ENCODE measurements at regions not wholly inside any gene's neighbourhood (a gene's known extent, or its start where the extent isn't known, plus 50 kb on each side); places are given as distances from the start of the nearest gene placed in this dataset.

DNA sequence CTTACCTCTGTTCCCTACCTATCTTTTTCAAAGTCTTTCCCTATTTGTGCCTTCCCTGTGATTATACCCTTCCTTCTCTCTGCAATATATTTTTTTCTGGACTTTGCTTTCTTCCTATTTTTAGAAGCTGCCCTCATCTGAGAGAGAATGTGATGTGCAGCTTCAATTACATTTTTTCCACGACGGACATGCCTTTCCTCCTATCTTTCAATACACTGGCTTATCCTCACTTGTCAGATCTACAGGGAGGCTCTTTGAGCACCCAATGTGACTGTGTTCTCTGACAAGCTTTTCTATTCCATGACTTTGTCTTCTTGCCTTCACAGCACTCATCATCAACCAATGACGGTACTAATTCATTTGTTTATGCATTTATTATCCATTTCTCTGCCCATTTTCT lies 227.9 kb upstream of the CLINT1 start (continued):
- TF ChIP-seq E2F8 (IDR thresholded peaks at IDR 0.05; ENCODE audit: low read depth, partially characterized antibody), result no peak
- TF ChIP-seq EGR1 (IDR thresholded peaks at IDR 0.05; ENCODE audit: borderline replicate concordance in 1 of 2, low read depth in 2 of 2, low read length in 2 of 2), result no peak
- no peak for TF ChIP-seq MLLT1 (IDR thresholded peaks at IDR 0.05)
- no peak for TF ChIP-seq POLR2AphosphoS5 (IDR thresholded peaks at IDR 0.05; ENCODE audit: low read length)
- no peak for TF ChIP-seq CTCF (IDR thresholded peaks at IDR 0.05 in 2 of 3, conservative IDR thresholded peaks at IDR 0.05 in 1 of 3; ENCODE audit: control insufficient read depth in 2 of 3, extremely low read depth in 1 of 3, insufficient read depth in 1 of 3, low read depth in 3 of 3, low read length in 3 of 3)
- TF ChIP-seq FOS (IDR thresholded peaks at IDR 0.05; ENCODE audit: borderline replicate concordance, extremely low read depth, insufficient read length), result no peak
- no peak for TF ChIP-seq IKZF1 (conservative IDR thresholded peaks at IDR 0.05)
- TF ChIP-seq, protein P1, sequence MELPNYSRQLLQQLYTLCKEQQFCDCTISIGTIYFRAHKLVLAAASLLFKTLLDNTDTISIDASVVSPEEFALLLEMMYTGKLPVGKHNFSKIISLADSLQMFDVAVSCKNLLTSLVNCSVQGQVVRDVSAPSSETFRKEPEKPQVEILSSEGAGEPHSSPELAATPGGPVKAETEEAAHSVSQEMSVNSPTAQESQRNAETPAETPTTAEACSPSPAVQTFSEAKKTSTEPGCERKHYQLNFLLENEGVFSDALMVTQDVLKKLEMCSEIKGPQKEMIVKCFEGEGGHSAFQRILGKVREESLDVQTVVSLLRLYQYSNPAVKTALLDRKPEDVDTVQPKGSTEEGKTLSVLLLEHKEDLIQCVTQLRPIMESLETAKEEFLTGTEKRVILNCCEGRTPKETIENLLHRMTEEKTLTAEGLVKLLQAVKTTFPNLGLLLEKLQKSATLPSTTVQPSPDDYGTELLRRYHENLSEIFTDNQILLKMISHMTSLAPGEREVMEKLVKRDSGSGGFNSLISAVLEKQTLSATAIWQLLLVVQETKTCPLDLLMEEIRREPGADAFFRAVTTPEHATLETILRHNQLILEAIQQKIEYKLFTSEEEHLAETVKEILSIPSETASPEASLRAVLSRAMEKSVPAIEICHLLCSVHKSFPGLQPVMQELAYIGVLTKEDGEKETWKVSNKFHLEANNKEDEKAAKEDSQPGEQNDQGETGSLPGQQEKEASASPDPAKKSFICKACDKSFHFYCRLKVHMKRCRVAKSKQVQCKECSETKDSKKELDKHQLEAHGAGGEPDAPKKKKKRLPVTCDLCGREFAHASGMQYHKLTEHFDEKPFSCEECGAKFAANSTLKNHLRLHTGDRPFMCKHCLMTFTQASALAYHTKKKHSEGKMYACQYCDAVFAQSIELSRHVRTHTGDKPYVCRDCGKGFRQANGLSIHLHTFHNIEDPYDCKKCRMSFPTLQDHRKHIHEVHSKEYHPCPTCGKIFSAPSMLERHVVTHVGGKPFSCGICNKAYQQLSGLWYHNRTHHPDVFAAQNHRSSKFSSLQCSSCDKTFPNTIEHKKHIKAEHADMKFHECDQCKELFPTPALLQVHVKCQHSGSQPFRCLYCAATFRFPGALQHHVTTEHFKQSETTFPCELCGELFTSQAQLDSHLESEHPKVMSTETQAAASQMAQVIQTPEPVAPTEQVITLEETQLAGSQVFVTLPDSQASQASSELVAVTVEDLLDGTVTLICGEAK (IDR thresholded peaks at IDR 0.05; ENCODE audit: borderline replicate concordance), result no peak
